Heart left ventricle (tissue), 16 donors: ENCODE measurements at regions not wholly inside any gene's neighbourhood (a gene's known extent, or its start where the extent isn't known, plus 50 kb on each side); places are given as distances from the start of the nearest gene placed in this dataset.

ENCODE experiments used
- ATAC-seq, 4 donors: fragments of 200-7000 bp; cut with Tn5 transposase; one replicate each; pipeline ENCODE4 v1.9.1; 2020 to 2022; ENCODE audit warnings: moderate library complexity in 4 of 4, mild to moderate bottlenecking in 3 of 4, moderate number of reproducible peaks in 1 of 4
- DNase-seq, 5 donors: peaks; one replicate each; pipeline ENCODE4 v3.0.0-alpha.2; 2020
- H3K27ac ChIP-seq, 12 donors: fragments of 200-600 bp; sonication (generic) in 4 of 12; one replicate each; pipeline versions ENCODE4 v1.5.0 to v1.8.0; 2016 to 2022; ENCODE audit warnings: mild to moderate bottlenecking in 2 of 12
- H3K27me3 ChIP-seq, 9 donors: fragments of 200-600 bp; sonication (generic) in 2 of 9; one replicate each; pipeline versions ENCODE4 v1.5.1 to v1.8.0; 2016 to 2022; ENCODE audit warnings: mild to moderate bottlenecking in 3 of 9
- H3K36me3 ChIP-seq, 9 donors: fragments of 200-600 bp; sonication (generic) in 2 of 9; one replicate each; pipeline versions ENCODE4 v1.5.0 to v1.8.0; 2018 to 2022; ENCODE audit warnings: mild to moderate bottlenecking in 2 of 9
- H3K4me1 ChIP-seq, 12 donors: fragments of 200-600 bp; sonication (generic) in 4 of 12; one replicate each; pipeline versions ENCODE4 v1.5.0 to v1.8.0; 2016 to 2022; ENCODE audit warnings: mild to moderate bottlenecking in 3 of 12
- H3K4me3 ChIP-seq, 12 donors: fragments of 200-600 bp; sonication (generic) in 4 of 12; one replicate each; pipeline versions ENCODE4 v1.5.0 to v1.8.0; 2017 to 2022; ENCODE audit warnings: mild to moderate bottlenecking in 9 of 12, moderate library complexity in 4 of 12
- H3K9me3 ChIP-seq, 12 donors: fragments of 200-600 bp; sonication (generic) in 4 of 12; one replicate each; pipeline versions ENCODE4 v1.5.0 to v1.8.0; 2016 to 2022; ENCODE audit warnings: mild to moderate bottlenecking in 1 of 12
- CTCF ChIP-seq, 12 donors: fragments of 200-600 bp; sonication (generic) in 4 of 12; IDR thresholded peaks; one replicate each; pipeline versions ENCODE4 v1.5.0 to v1.8.0; 2018 to 2022; ENCODE audit warnings: antibody characterized with exemption in 12 of 12, mild to moderate bottlenecking in 5 of 12
- POLR2A ChIP-seq, 2 donors: fragments of 450-650 bp; IDR thresholded peaks; one replicate each; pipeline ENCODE4 v1.6.1; 2017; ENCODE audit warnings: antibody characterized with exemption in 2 of 2, mild to moderate bottlenecking in 2 of 2, moderate library complexity in 2 of 2
- WGBS, 4 donors: extraction: QIAGEN DNeasy Blood & Tissue Kit in 2 of 4; methylation state at CpG; one replicate each; pipeline versions ENCODE4 v1.1.5 to v1.1.7; 2013 to 2018; 5-methylcytosine and 5-hydroxymethylcytosine counted together
- intact Hi-C, 10 donors: fragments of 100-400 bp; cut with DNase I; formaldehyde crosslinking; loops; one replicate each; pipeline versions ENCODE4 v1.11.1 to v1.14.2; 2022
- donor health status: ischemic (EF 13 %, LVEDD 7.1; RV severe dilation, severe dysfunction).
- donor health status: healthy with polysubstance abuse.
- donor health status: DM: no; HTN: yes; CAD: no.
- donor health status: DM: no; HTN: no; CAD: no.
- donor health status: ischemic (EF 25% LVEDD 6.9; RV normal size, moderate dysfunction).
- donor health status: ischemic (EF 25% LVEDD 5.7; RV mildly dilated, moderate dysfunction).
- donor health status: healthy.
- donor health status: DM: yes; HTN: yes; CAD: no.
- donor health status: ischemic (EF 35%, LVEDD 5.7; RV mildly dilated, moderate dysfunction).
- donor health status: nonischemic (EF 11% LVEDD 7.7; RV severe dilation, severe dysfunction).
- donor health status: DM: yes; HTN: yes; CAD: no.
- donor health status: PGD.
- donor health status: ischemic (EF 29% LVEDD 5.4; RV normal size, mild dysfunction).
- donor health status: nonischemic (EF 23%, LVEDD 6.1; RV moderate dilation, normal function).

- Histone ChIP-seq H3K4me1 (no peaks in the 10 kb centered on the region), H3K9me3 (no peaks in the 10 kb centered on the region), H3K27ac (no peak overlapping the region), H3K36me3 (no peaks in the 10 kb centered on the region), H3K4me3 (no peak overlapping the region), H3K27me3 (no peaks in the 10 kb centered on the region)
- no peak for DNase-seq
- intact Hi-C loops = no loop called here
- no peak for ATAC-seq
- WGBS, 4 donors = 68 to 75% (median 71%) methylated on average over 4 of the region's 4 CpGs
- TF ChIP-seq CTCF (IDR thresholded peaks at IDR 0.05) = no peak
- no peak for TF ChIP-seq POLR2A (IDR thresholded peaks at IDR 0.05)
Observed at GRCh38 chr4:104879367-104879766, 267.3 kb upstream of the TET2 start.

- TF ChIP-seq CTCF (IDR thresholded peaks at IDR 0.05) (no peak), POLR2A (IDR thresholded peaks at IDR 0.05) (no peak)
- 97 to 99% (median 98%) methylated on average over 2 of the region's 2 CpGs for WGBS, 4 donors
Observed at GRCh38 chr4:104879854-104880253, 266.8 kb upstream of the TET2 start.

GRCh38 chr4:104881136-104881886 lies 265.4 kb upstream of the TET2 start:
- no peak for TF ChIP-seq POLR2A (IDR thresholded peaks at IDR 0.05)
- TF ChIP-seq CTCF (IDR thresholded peaks at IDR 0.05) = no peak
- no peak overlapping the region for H3K27ac ChIP-seq
- ATAC-seq = no peak
- H3K4me3 ChIP-seq = no peak overlapping the region
- no peaks in the 10 kb centered on the region for H3K36me3 ChIP-seq
- intact Hi-C loops = no loop called here
- 73 to 78% (median 74%) methylated on average over 1 of the region's 1 CpG for WGBS, 4 donors
- H3K4me1 ChIP-seq = no peaks in the 10 kb centered on the region
- no peak for DNase-seq
- no peaks in the 10 kb centered on the region for H3K9me3 ChIP-seq
- H3K27me3 ChIP-seq = no peaks in the 10 kb centered on the region

More at GRCh38 chr4:104879854-104880253, 266.8 kb upstream of the TET2 start:
- H3K27ac ChIP-seq = no peak overlapping the region
- ATAC-seq (no peak), DNase-seq (no peak)
- intact Hi-C loops = no loop called here
- H3K27me3 ChIP-seq = no peaks in the 10 kb centered on the region
- no peaks in the 10 kb centered on the region for H3K9me3 ChIP-seq
- no peak overlapping the region for H3K4me3 ChIP-seq
- H3K36me3 ChIP-seq = no peaks in the 10 kb centered on the region
- H3K4me1 ChIP-seq = no peaks in the 10 kb centered on the region

- TF ChIP-seq CTCF (IDR thresholded peaks at IDR 0.05) (no peak), POLR2A (IDR thresholded peaks at IDR 0.05) (no peak)
- intact Hi-C loops = no loop called here
- Histone ChIP-seq H3K36me3 (no peaks in the 10 kb centered on the region), H3K4me3 (no peak overlapping the region), H3K9me3 (no peaks in the 10 kb centered on the region), H3K27ac (no peak overlapping the region), H3K4me1 (no peaks in the 10 kb centered on the region), H3K27me3 (peaks cover 0 to 3% (median 0%) of the 10 kb centered on the region in 9 donors)
- ATAC-seq = no peak
- no peak for DNase-seq
- 39 to 53% (median 51%) methylated on average over 2 of the region's 2 CpGs for WGBS, 4 donors
Observed at GRCh38 chr4:104890598-104891275, 255.9 kb upstream of the TET2 start.
